ENCODE measurements at regions not wholly inside any gene's neighbourhood (a gene's known extent, or its start where the extent isn't known, plus 50 kb on each side); places are given as distances from the start of the nearest gene placed in this dataset.

DNA sequence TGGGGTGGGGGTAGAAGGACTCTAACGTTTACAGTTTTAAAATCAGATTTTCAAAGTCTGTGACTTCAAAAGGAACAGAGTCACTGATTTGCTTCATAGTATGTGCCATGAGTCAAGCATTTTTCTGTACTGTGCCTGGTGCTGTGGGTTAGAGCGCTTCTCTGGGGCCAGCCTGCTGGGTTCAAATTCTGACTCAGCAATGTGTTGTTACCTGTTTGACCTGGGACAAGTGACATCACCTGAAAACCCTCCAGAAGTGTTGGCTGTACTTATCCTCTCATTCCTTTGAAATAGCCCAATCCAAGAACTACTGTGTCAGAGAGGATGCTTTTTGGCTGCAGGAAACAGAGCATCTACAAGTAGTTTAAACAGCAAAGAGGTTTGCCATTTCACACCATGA is 101.7 kb downstream of the LSM3 start:
- TF ChIP-seq, protein P1, sequence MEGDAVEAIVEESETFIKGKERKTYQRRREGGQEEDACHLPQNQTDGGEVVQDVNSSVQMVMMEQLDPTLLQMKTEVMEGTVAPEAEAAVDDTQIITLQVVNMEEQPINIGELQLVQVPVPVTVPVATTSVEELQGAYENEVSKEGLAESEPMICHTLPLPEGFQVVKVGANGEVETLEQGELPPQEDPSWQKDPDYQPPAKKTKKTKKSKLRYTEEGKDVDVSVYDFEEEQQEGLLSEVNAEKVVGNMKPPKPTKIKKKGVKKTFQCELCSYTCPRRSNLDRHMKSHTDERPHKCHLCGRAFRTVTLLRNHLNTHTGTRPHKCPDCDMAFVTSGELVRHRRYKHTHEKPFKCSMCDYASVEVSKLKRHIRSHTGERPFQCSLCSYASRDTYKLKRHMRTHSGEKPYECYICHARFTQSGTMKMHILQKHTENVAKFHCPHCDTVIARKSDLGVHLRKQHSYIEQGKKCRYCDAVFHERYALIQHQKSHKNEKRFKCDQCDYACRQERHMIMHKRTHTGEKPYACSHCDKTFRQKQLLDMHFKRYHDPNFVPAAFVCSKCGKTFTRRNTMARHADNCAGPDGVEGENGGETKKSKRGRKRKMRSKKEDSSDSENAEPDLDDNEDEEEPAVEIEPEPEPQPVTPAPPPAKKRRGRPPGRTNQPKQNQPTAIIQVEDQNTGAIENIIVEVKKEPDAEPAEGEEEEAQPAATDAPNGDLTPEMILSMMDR (IDR thresholded peaks at IDR 0.05; ENCODE audit: low read length): no peak
- no peak for TF ChIP-seq EZH2 (IDR thresholded peaks at IDR 0.05; ENCODE audit: borderline replicate concordance, low read length)
